GM23338 (cell line): ENCODE measurements at regions not wholly inside any gene's neighbourhood (a gene's known extent, or its start where the extent isn't known, plus 50 kb on each side); places are given as distances from the start of the nearest gene placed in this dataset.

Experiments used
- ATAC-seq: fragments of 200-7000 bp; cut with Tn5 transposase; 3 replicates; pipeline ENCODE4 v1.9.1; 2020
- DNase-seq: peaks from one replicate; pipeline ENCODE4 v3.0.0-alpha.2; 2015; ENCODE audit warnings: low spot score
- H2AFZ ChIP-seq: fragments of 200-600 bp; sonication (generic); 2 replicates; pipeline ENCODE4 v1.8.0; 2016; ENCODE audit warnings: antibody characterized with exemption, mild to moderate bottlenecking, moderate library complexity
- H3F3A ChIP-seq: fragments of 200-600 bp; sonication (generic); replicated peaks from 2 replicates; pipeline ENCODE4 v1.8.0; 2017; ENCODE audit warnings: antibody characterized with exemption, mixed run types, low read depth
- H3K27ac ChIP-seq: fragments of 200-600 bp; sonication (generic); 2 replicates; pipeline ENCODE4 v1.6.1; 2016; ENCODE audit warnings: low read depth
- H3K27me3 ChIP-seq: fragments of 200-600 bp; sonication (generic); 2 replicates; pipeline ENCODE4 v1.8.0; 2016; ENCODE audit warnings: mild to moderate bottlenecking, mixed run types, moderate library complexity; ENCODE audit not compliant: insufficient read depth
- H3K36me3 ChIP-seq: fragments of 200-600 bp; sonication (generic); 2 replicates; pipeline ENCODE4 v1.8.0; 2016; ENCODE audit warnings: mild to moderate bottlenecking; ENCODE audit not compliant: insufficient read depth
- H3K4me1 ChIP-seq: fragments of 200-600 bp; sonication (generic); 2 replicates; pipeline ENCODE4 v1.8.0; 2016; ENCODE audit warnings: mild to moderate bottlenecking, moderate library complexity; ENCODE audit not compliant: insufficient read depth
- H3K4me2 ChIP-seq: fragments of 200-600 bp; sonication (generic); 2 replicates; pipeline ENCODE4 v1.7.1; 2017; ENCODE audit warnings: mixed run types
- H3K4me3 ChIP-seq: fragments of 200-600 bp; sonication (generic); 2 replicates; pipeline ENCODE4 v1.6.1; 2016; ENCODE audit warnings: mixed run types
- H3K79me2 ChIP-seq: fragments of 200-600 bp; sonication (generic); replicated peaks from 2 replicates; pipeline ENCODE4 v1.8.0; 2017; ENCODE audit warnings: mild to moderate bottlenecking; ENCODE audit not compliant: insufficient read depth
- H3K9me2 ChIP-seq: fragments of 200-600 bp; sonication (generic); 2 replicates; pipeline ENCODE4 v1.8.0; 2017; ENCODE audit not compliant: insufficient read depth
- H4K20me1 ChIP-seq: fragments of 200-600 bp; sonication (generic); replicated peaks from 2 replicates; pipeline ENCODE4 v1.8.0; 2017; ENCODE audit warnings: mild to moderate bottlenecking; ENCODE audit not compliant: insufficient read depth
- H3K27ac Mint-ChIP-seq: 2 replicates; pipeline ENCODE4 v1.8.0; 2020; ENCODE audit warnings: inconsistent platforms, mild to moderate bottlenecking, moderate library complexity, mixed read lengths
- H3K27me3 Mint-ChIP-seq: 3 replicates; pipeline ENCODE4 v1.8.0; 2022; ENCODE audit warnings: low read depth, mild to moderate bottlenecking, moderate library complexity, mixed read lengths, inconsistent platforms; ENCODE audit not compliant: insufficient read depth, poor library complexity
- H3K36me3 Mint-ChIP-seq: 3 replicates; pipeline ENCODE4 v1.8.0; 2021; ENCODE audit warnings: low read depth, mild to moderate bottlenecking, inconsistent platforms, moderate library complexity, mixed read lengths
- H3K4me1 Mint-ChIP-seq: 3 replicates; pipeline ENCODE4 v1.8.0; 2020; ENCODE audit warnings: mild to moderate bottlenecking, inconsistent platforms, mixed read lengths
- H3K4me3 Mint-ChIP-seq: 3 replicates; pipeline ENCODE4 v1.8.0; 2021; ENCODE audit warnings: moderate library complexity, mild to moderate bottlenecking, inconsistent platforms, mixed read lengths
- H3K9me3 Mint-ChIP-seq: 3 replicates; pipeline ENCODE4 v1.8.0; 2020; ENCODE audit warnings: moderate library complexity, mild to moderate bottlenecking, inconsistent platforms, mixed read lengths
- CREB1 ChIP-seq: fragments of 250-450 bp; sonication (Bioruptor Pico); IDR thresholded peaks from 2 replicates; pipeline ENCODE4 v1.5.0; 2020; ENCODE audit warnings: low read depth, mild to moderate bottlenecking, moderate library complexity
- EZH2 ChIP-seq: fragments of 200-600 bp; sonication (generic); IDR thresholded peaks from one replicate; pipeline ENCODE4 v1.8.0; 2017; ENCODE audit warnings: antibody characterized with exemption, mild to moderate bottlenecking, low read depth; ENCODE audit not compliant: unreplicated experiment
- EZH2phosphoT487 ChIP-seq: fragments of 200-600 bp; sonication (generic); IDR thresholded peaks from one replicate; pipeline ENCODE4 v1.8.1; 2018; ENCODE audit warnings: antibody characterized with exemption; ENCODE audit not compliant: unreplicated experiment
- JUNB ChIP-seq: IDR thresholded peaks from one replicate; pipeline ENCODE4 v1.6.1; 2016; ENCODE audit warnings: antibody characterized with exemption; ENCODE audit not compliant: unreplicated experiment
- POLR2AphosphoS5 ChIP-seq: IDR thresholded peaks from 2 replicates; pipeline ENCODE4 v1.6.1; 2016; ENCODE audit warnings: antibody characterized with exemption, low read depth
- STAT1 ChIP-seq: IDR thresholded peaks from one replicate; pipeline ENCODE4 v1.6.1; 2016; ENCODE audit warnings: antibody characterized with exemption; ENCODE audit not compliant: unreplicated experiment
- ZNF114 ChIP-seq: fragments of 250-450 bp; sonication (Bioruptor Pico); IDR thresholded peaks from 2 replicates; pipeline ENCODE4 v1.5.0; 2020; ENCODE audit warnings: mild to moderate bottlenecking, moderate library complexity
- ZNF331 ChIP-seq: fragments of 250-450 bp; sonication (Bioruptor Pico); IDR thresholded peaks from 2 replicates; pipeline ENCODE4 v1.5.0; 2020; ENCODE audit warnings: low read depth, mild to moderate bottlenecking, moderate library complexity
- TF ChIP-seq, protein P1 (sequence below): IDR thresholded peaks from 2 replicates; pipeline ENCODE4 v1.6.1; 2016; ENCODE audit warnings: antibody characterized with exemption
- TF ChIP-seq, protein P2 (sequence below), 2 experiments: fragments of 200-600 bp in 1 of 2; sonication (generic) in 1 of 2; conservative IDR thresholded peaks; 2 replicates each; pipeline versions ENCODE4 v1.5.1 to v1.6.1; 2016 to 2017; ENCODE audit warnings: antibody characterized with exemption in 2 of 2, low read depth in 2 of 2, mild to moderate bottlenecking in 2 of 2, moderate library complexity in 1 of 2
- TF ChIP-seq, protein P3 (sequence below): IDR thresholded peaks from one replicate; pipeline ENCODE4 v1.6.1; 2018; ENCODE audit warnings: antibody characterized with exemption; ENCODE audit not compliant: unreplicated experiment

DNA sequence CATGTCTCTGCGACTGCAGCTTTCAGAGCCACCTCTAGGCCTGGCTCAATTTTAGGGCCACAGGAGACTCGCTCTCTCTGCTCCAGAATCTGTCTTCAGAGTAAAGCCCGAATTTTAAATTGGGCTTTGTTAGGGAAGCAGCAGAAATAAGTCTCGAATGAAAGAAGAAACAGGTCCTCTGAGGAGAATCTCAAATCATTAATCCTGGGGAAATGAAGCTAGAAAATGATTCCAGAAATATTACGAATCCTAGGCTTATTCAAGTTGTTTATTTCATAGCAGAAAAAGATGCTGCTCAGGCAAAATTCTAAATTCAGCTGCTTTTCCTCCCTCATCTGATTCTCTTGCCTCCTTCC lies 114.2 kb upstream of the THBS1 start:
- no peak overlapping the region for H3K27ac ChIP-seq
- H3K4me3 Mint-ChIP-seq: no peak overlapping the region

DNA sequence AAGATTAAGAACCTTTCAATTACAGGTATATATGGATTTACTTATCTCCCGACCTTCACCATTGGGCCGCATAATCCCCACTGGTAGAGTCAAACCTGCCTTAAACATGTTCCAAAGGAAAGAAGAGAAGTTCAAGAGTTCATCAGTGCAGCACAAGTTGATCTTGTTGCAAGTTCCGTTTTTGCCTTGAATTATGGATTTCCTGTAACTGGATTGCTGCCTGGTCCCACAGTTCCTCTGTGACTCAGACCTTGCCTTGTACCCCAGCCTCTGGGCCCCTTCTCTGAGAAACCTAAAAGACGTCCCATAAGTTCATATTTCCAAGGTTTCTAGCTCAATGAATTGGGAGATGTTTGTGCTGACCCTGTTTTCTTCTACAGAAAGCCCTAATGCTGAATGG lies 112.5 kb upstream of the THBS1 start:
- no peaks in the 10 kb centered on the region for H3K27me3 ChIP-seq

More for the DNA sequence above, 114.2 kb upstream of the THBS1 start:
- Histone ChIP-seq H3K4me1 (no peaks in the 10 kb centered on the region), H3F3A (no peaks in the 10 kb centered on the region), H3K27me3 (no peaks in the 10 kb centered on the region), H3K4me3 (no peak overlapping the region), H2AFZ (peak overlapping the region; percentile 59; the same call in 1 of the 2 replicates), H3K9me2 (peaks cover 17% of the 10 kb centered on the region), H3K79me2 (no peaks in the 10 kb centered on the region), H3K4me2 (no peak overlapping the region), H4K20me1 (no peaks in the 10 kb centered on the region), H3K36me3 (no peaks in the 10 kb centered on the region)
- Mint-ChIP-seq H3K27me3 (peaks cover 2% of the 10 kb centered on the region), H3K36me3 (no peaks in the 10 kb centered on the region; the same call in 2 of the 3 replicates), H3K27ac (no peak overlapping the region), H3K4me1 (no peaks in the 10 kb centered on the region), H3K9me3 (peaks cover 5% of the 10 kb centered on the region; the same call in 2 of the 3 replicates)
- TF ChIP-seq, protein P1, sequence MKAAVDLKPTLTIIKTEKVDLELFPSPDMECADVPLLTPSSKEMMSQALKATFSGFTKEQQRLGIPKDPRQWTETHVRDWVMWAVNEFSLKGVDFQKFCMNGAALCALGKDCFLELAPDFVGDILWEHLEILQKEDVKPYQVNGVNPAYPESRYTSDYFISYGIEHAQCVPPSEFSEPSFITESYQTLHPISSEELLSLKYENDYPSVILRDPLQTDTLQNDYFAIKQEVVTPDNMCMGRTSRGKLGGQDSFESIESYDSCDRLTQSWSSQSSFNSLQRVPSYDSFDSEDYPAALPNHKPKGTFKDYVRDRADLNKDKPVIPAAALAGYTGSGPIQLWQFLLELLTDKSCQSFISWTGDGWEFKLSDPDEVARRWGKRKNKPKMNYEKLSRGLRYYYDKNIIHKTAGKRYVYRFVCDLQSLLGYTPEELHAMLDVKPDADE: no peak
- no peak for TF ChIP-seq JUNB
- TF ChIP-seq EZH2phosphoT487: no peak
- DNase-seq (peak; percentile 8), ATAC-seq (no peak; the same call in 2 of the 3 replicates)

More for the DNA sequence above, 112.5 kb upstream of the THBS1 start:
- Histone ChIP-seq H3K27ac (no peak overlapping the region), H3F3A (no peaks in the 10 kb centered on the region), H3K79me2 (no peaks in the 10 kb centered on the region), H3K4me1 (no peaks in the 10 kb centered on the region), H3K4me3 (no peak overlapping the region), H2AFZ (no peak overlapping the region), H3K4me2 (no peak overlapping the region), H3K36me3 (no peaks in the 10 kb centered on the region), H3K9me2 (peaks cover 17% of the 10 kb centered on the region; the same call in 1 of the 2 replicates), H4K20me1 (no peaks in the 10 kb centered on the region)
- ATAC-seq: no peak
- TF ChIP-seq, protein P1: no peak
- TF ChIP-seq ZNF114: no peak
- TF ChIP-seq ZNF331: no peak
- no peak for TF ChIP-seq POLR2AphosphoS5
- TF ChIP-seq EZH2phosphoT487: no peak
- no peak for TF ChIP-seq JUNB
- no peak for TF ChIP-seq CREB1
- TF ChIP-seq, protein P2, sequence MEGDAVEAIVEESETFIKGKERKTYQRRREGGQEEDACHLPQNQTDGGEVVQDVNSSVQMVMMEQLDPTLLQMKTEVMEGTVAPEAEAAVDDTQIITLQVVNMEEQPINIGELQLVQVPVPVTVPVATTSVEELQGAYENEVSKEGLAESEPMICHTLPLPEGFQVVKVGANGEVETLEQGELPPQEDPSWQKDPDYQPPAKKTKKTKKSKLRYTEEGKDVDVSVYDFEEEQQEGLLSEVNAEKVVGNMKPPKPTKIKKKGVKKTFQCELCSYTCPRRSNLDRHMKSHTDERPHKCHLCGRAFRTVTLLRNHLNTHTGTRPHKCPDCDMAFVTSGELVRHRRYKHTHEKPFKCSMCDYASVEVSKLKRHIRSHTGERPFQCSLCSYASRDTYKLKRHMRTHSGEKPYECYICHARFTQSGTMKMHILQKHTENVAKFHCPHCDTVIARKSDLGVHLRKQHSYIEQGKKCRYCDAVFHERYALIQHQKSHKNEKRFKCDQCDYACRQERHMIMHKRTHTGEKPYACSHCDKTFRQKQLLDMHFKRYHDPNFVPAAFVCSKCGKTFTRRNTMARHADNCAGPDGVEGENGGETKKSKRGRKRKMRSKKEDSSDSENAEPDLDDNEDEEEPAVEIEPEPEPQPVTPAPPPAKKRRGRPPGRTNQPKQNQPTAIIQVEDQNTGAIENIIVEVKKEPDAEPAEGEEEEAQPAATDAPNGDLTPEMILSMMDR (conservative IDR thresholded peaks at IDR 0.05; ENCODE audit: low read depth in 2 of 2): no peak
- TF ChIP-seq EZH2: no peak
- TF ChIP-seq, protein P3, sequence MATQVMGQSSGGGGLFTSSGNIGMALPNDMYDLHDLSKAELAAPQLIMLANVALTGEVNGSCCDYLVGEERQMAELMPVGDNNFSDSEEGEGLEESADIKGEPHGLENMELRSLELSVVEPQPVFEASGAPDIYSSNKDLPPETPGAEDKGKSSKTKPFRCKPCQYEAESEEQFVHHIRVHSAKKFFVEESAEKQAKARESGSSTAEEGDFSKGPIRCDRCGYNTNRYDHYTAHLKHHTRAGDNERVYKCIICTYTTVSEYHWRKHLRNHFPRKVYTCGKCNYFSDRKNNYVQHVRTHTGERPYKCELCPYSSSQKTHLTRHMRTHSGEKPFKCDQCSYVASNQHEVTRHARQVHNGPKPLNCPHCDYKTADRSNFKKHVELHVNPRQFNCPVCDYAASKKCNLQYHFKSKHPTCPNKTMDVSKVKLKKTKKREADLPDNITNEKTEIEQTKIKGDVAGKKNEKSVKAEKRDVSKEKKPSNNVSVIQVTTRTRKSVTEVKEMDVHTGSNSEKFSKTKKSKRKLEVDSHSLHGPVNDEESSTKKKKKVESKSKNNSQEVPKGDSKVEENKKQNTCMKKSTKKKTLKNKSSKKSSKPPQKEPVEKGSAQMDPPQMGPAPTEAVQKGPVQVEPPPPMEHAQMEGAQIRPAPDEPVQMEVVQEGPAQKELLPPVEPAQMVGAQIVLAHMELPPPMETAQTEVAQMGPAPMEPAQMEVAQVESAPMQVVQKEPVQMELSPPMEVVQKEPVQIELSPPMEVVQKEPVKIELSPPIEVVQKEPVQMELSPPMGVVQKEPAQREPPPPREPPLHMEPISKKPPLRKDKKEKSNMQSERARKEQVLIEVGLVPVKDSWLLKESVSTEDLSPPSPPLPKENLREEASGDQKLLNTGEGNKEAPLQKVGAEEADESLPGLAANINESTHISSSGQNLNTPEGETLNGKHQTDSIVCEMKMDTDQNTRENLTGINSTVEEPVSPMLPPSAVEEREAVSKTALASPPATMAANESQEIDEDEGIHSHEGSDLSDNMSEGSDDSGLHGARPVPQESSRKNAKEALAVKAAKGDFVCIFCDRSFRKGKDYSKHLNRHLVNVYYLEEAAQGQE: no peak
- no peak for TF ChIP-seq STAT1
- no peaks in the 10 kb centered on the region; the same call in 2 of the 3 replicates for H3K36me3 Mint-ChIP-seq
- no peak for DNase-seq
- H3K9me3 Mint-ChIP-seq: peaks cover 5% of the 10 kb centered on the region; the same call in 2 of the 3 replicates
- H3K27me3 Mint-ChIP-seq: peaks cover 2% of the 10 kb centered on the region
- H3K4me3 Mint-ChIP-seq: no peak overlapping the region
- no peak overlapping the region for H3K27ac Mint-ChIP-seq
- H3K4me1 Mint-ChIP-seq: no peaks in the 10 kb centered on the region
